Astrocyte (in vitro differentiated cells and primary cell): ENCODE measurements at regions not wholly inside any gene's neighbourhood (a gene's known extent, or its start where the extent isn't known, plus 50 kb on each side); places are given as distances from the start of the nearest gene placed in this dataset.

Experiments used
- DNase-seq: peaks from one replicate; pipeline ENCODE4 v3.0.0-alpha.2; 2010; ENCODE audit warnings: low read depth
- FAIRE-seq: peaks from 2 replicates; lab custom pipeline; 2011; peaks lifted over from hg19 to GRCh38; lab: Jason Lieb, UNC
- H2AFZ ChIP-seq: 2 replicates; pipeline ENCODE4 v1.6.0; 2012; ENCODE audit warnings: low read depth, low read length, inconsistent platforms
- H3K27ac ChIP-seq: 2 replicates; pipeline ENCODE4 v1.5.1; 2011; ENCODE audit warnings: low read depth, low read length, inconsistent platforms
- H3K27me3 ChIP-seq: 2 replicates; pipeline ENCODE4 v1.6.0; 2011; ENCODE audit warnings: low read length, inconsistent platforms; ENCODE audit not compliant: insufficient read depth
- H3K36me3 ChIP-seq: 2 replicates; pipeline ENCODE4 v1.5.1; 2011; ENCODE audit warnings: low read length, inconsistent platforms; ENCODE audit not compliant: insufficient read depth
- H3K4me1 ChIP-seq: 2 replicates; pipeline ENCODE4 v1.5.1; 2011; ENCODE audit warnings: low read length, inconsistent platforms; ENCODE audit not compliant: insufficient read depth
- H3K4me2 ChIP-seq: 2 replicates; pipeline ENCODE4 v1.6.0; 2012; ENCODE audit warnings: low read length, inconsistent platforms
- H3K4me3 ChIP-seq: 2 replicates; pipeline ENCODE4 v1.5.1; 2011; ENCODE audit warnings: low read depth, mild to moderate bottlenecking, low read length, inconsistent platforms; ENCODE audit not compliant: insufficient read depth
- H3K79me2 ChIP-seq: 2 replicates; pipeline ENCODE4 v1.6.0; 2012; ENCODE audit warnings: mild to moderate bottlenecking, low read length, inconsistent platforms; ENCODE audit not compliant: insufficient read depth
- H3K9ac ChIP-seq: 2 replicates; pipeline ENCODE4 v1.6.0; 2012; ENCODE audit warnings: mild to moderate bottlenecking, low read length, inconsistent platforms
- H3K9me3 ChIP-seq: 2 replicates; pipeline ENCODE4 v1.5.1; 2012; ENCODE audit warnings: low read depth, mild to moderate bottlenecking, low read length, inconsistent platforms; ENCODE audit not compliant: insufficient read depth
- H4K20me1 ChIP-seq: 2 replicates; pipeline ENCODE4 v1.6.0; 2012; ENCODE audit warnings: low read length, inconsistent platforms; ENCODE audit not compliant: insufficient read depth
- H3K27ac Mint-ChIP-seq: one replicate; pipeline ENCODE4 v1.8.0; 2021; ENCODE audit warnings: mild to moderate bottlenecking, mixed read lengths; ENCODE audit not compliant: unreplicated experiment
- H3K27me3 Mint-ChIP-seq: one replicate; pipeline ENCODE4 v1.8.0; 2021; ENCODE audit warnings: low read depth, mixed read lengths; ENCODE audit not compliant: unreplicated experiment
- H3K36me3 Mint-ChIP-seq: one replicate; pipeline ENCODE4 v1.8.0; 2021; ENCODE audit warnings: low read depth, mixed read lengths; ENCODE audit not compliant: unreplicated experiment
- H3K4me1 Mint-ChIP-seq: one replicate; pipeline ENCODE4 v1.8.0; 2021; ENCODE audit warnings: low read depth, mixed read lengths; ENCODE audit not compliant: unreplicated experiment
- H3K4me3 Mint-ChIP-seq: one replicate; pipeline ENCODE4 v1.8.0; 2021; ENCODE audit warnings: mild to moderate bottlenecking, moderate library complexity, mixed read lengths; ENCODE audit not compliant: unreplicated experiment
- H3K9me3 Mint-ChIP-seq: one replicate; pipeline ENCODE4 v1.8.0; 2021; ENCODE audit warnings: mild to moderate bottlenecking, mixed read lengths; ENCODE audit not compliant: unreplicated experiment
- CTCF ChIP-seq: IDR thresholded peaks from 2 replicates; pipeline ENCODE4 v1.5.1; 2011; ENCODE audit warnings: low read depth, mild to moderate bottlenecking, inconsistent platforms, low read length, moderate library complexity; ENCODE audit not compliant: insufficient read depth
- EZH2 ChIP-seq: IDR thresholded peaks from 2 replicates; pipeline ENCODE4 v1.6.1; 2012; ENCODE audit warnings: mild to moderate bottlenecking, low read length, inconsistent platforms; ENCODE audit not compliant: insufficient read depth

GRCh38 chr2:237011206-237011795 is 74.4 kb upstream of the COPS8 start:
- peaks cover 6% of the 10 kb centered on the region for H3K9me3 ChIP-seq
- Mint-ChIP-seq H3K27me3 (peaks cover 12% of the 10 kb centered on the region), H3K4me3 (no peak overlapping the region), H3K36me3 (no peaks in the 10 kb centered on the region), H3K9me3 (peaks cover 11% of the 10 kb centered on the region), H3K27ac (no peak overlapping the region), H3K4me1 (no peaks in the 10 kb centered on the region)
- no peak overlapping the region for H2AFZ ChIP-seq
- peaks cover 7% of the 10 kb centered on the region for H3K4me1 ChIP-seq
- H3K4me3 ChIP-seq, result no peak overlapping the region
- DNase-seq, result peak; percentile 31
- peaks cover 6% of the 10 kb centered on the region for H3K27me3 ChIP-seq
- H3K27ac ChIP-seq, result no peak overlapping the region
- H3K9ac ChIP-seq, result no peak overlapping the region
- H3K79me2 ChIP-seq, result no peaks in the 10 kb centered on the region
- TF ChIP-seq EZH2 (no peak), CTCF (no peak)
- no peak for FAIRE-seq
- H3K36me3 ChIP-seq, result no peaks in the 10 kb centered on the region
- H4K20me1 ChIP-seq, result no peaks in the 10 kb centered on the region
- no peak overlapping the region for H3K4me2 ChIP-seq

- no peaks in the 10 kb centered on the region for H3K36me3 ChIP-seq
- peaks cover 6% of the 10 kb centered on the region for H3K27me3 ChIP-seq
- H2AFZ ChIP-seq, result no peak overlapping the region
- H3K9ac ChIP-seq, result no peak overlapping the region
- Mint-ChIP-seq H3K4me1 (no peaks in the 10 kb centered on the region), H3K9me3 (peaks cover 11% of the 10 kb centered on the region), H3K27ac (no peak overlapping the region), H3K27me3 (peaks cover 12% of the 10 kb centered on the region), H3K36me3 (no peaks in the 10 kb centered on the region), H3K4me3 (no peak overlapping the region)
- no peak overlapping the region for H3K27ac ChIP-seq
- H3K9me3 ChIP-seq, result peaks cover 6% of the 10 kb centered on the region
- FAIRE-seq (no peak), DNase-seq (no peak)
- peaks cover 7% of the 10 kb centered on the region for H3K4me1 ChIP-seq
- H3K79me2 ChIP-seq, result no peaks in the 10 kb centered on the region
- TF ChIP-seq CTCF (no peak), EZH2 (no peak)
- H4K20me1 ChIP-seq, result no peaks in the 10 kb centered on the region
- peak overlapping the region; percentile 0 for H3K4me2 ChIP-seq
- H3K4me3 ChIP-seq, result no peak overlapping the region
Measured at GRCh38 chr2:237012004-237012403, 73.7 kb upstream of the COPS8 start.

GRCh38 chr2:237012577-237013267 is 73.0 kb upstream of the COPS8 start:
- Mint-ChIP-seq H3K4me1 (no peaks in the 10 kb centered on the region), H3K27me3 (peaks cover 12% of the 10 kb centered on the region), H3K27ac (no peak overlapping the region), H3K36me3 (no peaks in the 10 kb centered on the region), H3K9me3 (peaks cover 11% of the 10 kb centered on the region), H3K4me3 (no peak overlapping the region)
- peak; percentile 98 for DNase-seq
- Histone ChIP-seq H3K9me3 (peaks cover 6% of the 10 kb centered on the region), H3K79me2 (no peaks in the 10 kb centered on the region), H3K4me2 (peak overlapping the region; percentile 5), H3K4me3 (no peak overlapping the region), H3K36me3 (no peaks in the 10 kb centered on the region), H2AFZ (no peak overlapping the region), H4K20me1 (no peaks in the 10 kb centered on the region), H3K27me3 (peaks cover 6% of the 10 kb centered on the region), H3K9ac (no peak overlapping the region), H3K4me1 (peaks cover 7% of the 10 kb centered on the region), H3K27ac (no peak overlapping the region)
- TF ChIP-seq CTCF (no peak), EZH2 (no peak)
- FAIRE-seq, result no peak
